A673 (cell line): ENCODE measurements at regions not wholly inside any gene's neighbourhood (a gene's known extent, or its start where the extent isn't known, plus 50 kb on each side); places are given as distances from the start of the nearest gene placed in this dataset.

Source experiments
- BruUV-seq: library from RNA; stranded (reverse); fragments of 400-500 nt; replicated peaks from 2 replicates; lab custom pipeline; 2021; lab: Mats Ljungman, UMichigan
- CTCF ChIA-PET: fragments of 300-600 bp; sonication (Branson Sonifier 250); formaldehyde crosslinking; loops from one replicate; lab custom pipeline; 2022; ENCODE audit warnings: antibody characterized with exemption; lab: Charles Lee
- POLR2A ChIA-PET: fragments of 300-600 bp; sonication (Branson Sonifier 250); formaldehyde crosslinking; loops from one replicate; lab custom pipeline; 2022; ENCODE audit warnings: antibody characterized with exemption; ENCODE audit not compliant: low non-redundant PET; lab: Charles Lee
- DNase-seq: peaks from one replicate; pipeline ENCODE4 v3.0.0-alpha.2; 2015; ENCODE audit warnings: low spot score
- H3K27ac ChIP-seq: fragments of 200-600 bp; sonication (generic); 2 replicates; pipeline ENCODE4 v1.5.1; 2016; ENCODE audit warnings: mixed run types, low read depth, mild to moderate bottlenecking, mixed read lengths, antibody characterized with exemption, low read length; ENCODE audit not compliant: poor library complexity, severe bottlenecking
- H3K27me3 ChIP-seq: fragments of 200-600 bp; sonication (generic); replicated peaks from 2 replicates; pipeline ENCODE4 v1.6.1; 2017; ENCODE audit warnings: mixed run types, low read depth, mild to moderate bottlenecking, mixed read lengths, antibody characterized with exemption, low read length; ENCODE audit not compliant: insufficient read depth, poor library complexity
- H3K36me3 ChIP-seq: fragments of 200-600 bp; sonication (generic); 2 replicates; pipeline ENCODE4 v1.6.1; 2016; ENCODE audit warnings: mixed run types, mild to moderate bottlenecking, mixed read lengths, antibody characterized with exemption, low read length; ENCODE audit not compliant: insufficient read depth, poor library complexity, severe bottlenecking
- H3K4me1 ChIP-seq: fragments of 200-600 bp; sonication (generic); 2 replicates; pipeline ENCODE4 v1.6.1; 2017; ENCODE audit warnings: mixed run types, mild to moderate bottlenecking, mixed read lengths, antibody characterized with exemption, low read length; ENCODE audit not compliant: insufficient read depth, poor library complexity, severe bottlenecking
- H3K4me3 ChIP-seq: fragments of 200-600 bp; sonication (generic); 2 replicates; pipeline ENCODE4 v1.5.1; 2016; ENCODE audit warnings: low read depth, mixed run types, mild to moderate bottlenecking, mixed read lengths, low read length; ENCODE audit not compliant: poor library complexity, severe bottlenecking
- H3K9me3 ChIP-seq: fragments of 200-600 bp; sonication (generic); 2 replicates; pipeline ENCODE4 v1.6.1; 2016; ENCODE audit warnings: mixed run types, low read depth, mild to moderate bottlenecking, mixed read lengths, antibody characterized with exemption, low read length; ENCODE audit not compliant: poor library complexity, severe bottlenecking
- EZH2 ChIP-seq: fragments of 200-600 bp; sonication (generic); IDR thresholded peaks from 2 replicates; pipeline ENCODE4 v1.6.1; 2017; ENCODE audit warnings: borderline replicate concordance, low read depth, mild to moderate bottlenecking, mixed read lengths, antibody characterized with exemption, low read length; ENCODE audit not compliant: poor library complexity, severe bottlenecking
- intact Hi-C: fragments of 100-400 bp; cut with micrococcal nuclease; formaldehyde crosslinking; loops from one replicate; pipeline ENCODE4 v1.10.0; 2022; ENCODE audit not compliant: unreplicated experiment
- TF ChIP-seq, protein P1 (sequence below): fragments of 300-800, 200-600 bp; sonication (generic); conservative IDR thresholded peaks from 2 replicates; pipeline ENCODE4 v1.5.1; 2017; ENCODE audit warnings: low read depth, mild to moderate bottlenecking, antibody characterized with exemption, low read length, moderate library complexity, mixed read lengths

DNA sequence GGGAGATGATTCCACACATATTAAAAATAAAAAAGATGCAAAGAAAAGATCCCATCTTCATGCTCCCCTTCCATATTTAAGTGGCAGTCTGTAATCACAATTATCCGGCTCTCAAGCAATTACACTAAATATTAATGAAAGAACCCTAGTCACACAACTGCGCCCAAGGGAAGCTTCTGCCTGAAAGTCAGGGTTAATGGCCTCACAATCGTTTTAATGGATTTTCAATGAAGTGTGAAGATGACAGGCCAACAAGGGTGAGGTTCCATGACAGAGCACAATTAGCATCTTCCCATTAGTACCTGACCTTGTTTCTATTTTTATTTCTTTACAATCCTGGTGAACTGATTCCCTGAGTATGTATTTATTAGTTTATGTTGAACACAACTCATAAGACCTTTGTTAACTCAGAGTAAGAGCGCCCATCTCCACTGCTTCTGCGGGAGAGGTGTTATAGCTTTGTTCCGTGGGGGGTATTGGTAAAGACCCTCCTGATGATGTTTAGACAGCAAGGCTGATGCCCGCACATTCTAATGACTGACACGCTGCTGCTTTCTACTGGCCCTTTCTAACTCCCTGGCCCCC, 80.9 kb downstream of the IER5 start:
- CTCF ChIA-PET, result no interaction called here
- DNase-seq, result no peak
- Histone ChIP-seq H3K9me3 (no peaks in the 10 kb centered on the region), H3K27me3 (no peaks in the 10 kb centered on the region), H3K4me1 (peaks cover 2% of the 10 kb centered on the region), H3K27ac (no peak overlapping the region), H3K36me3 (no peaks in the 10 kb centered on the region), H3K4me3 (no peak overlapping the region)
- POLR2A ChIA-PET, result no interaction called here
- intact Hi-C loops, result loop anchor here (5.0 kb wide), 2 partner anchors 532 to 652 kb away; no protein-coding TSS in a partner anchor
- no TSS peak for BruUV-seq
- TF ChIP-seq EZH2, result no peak
- TF ChIP-seq, protein P1, sequence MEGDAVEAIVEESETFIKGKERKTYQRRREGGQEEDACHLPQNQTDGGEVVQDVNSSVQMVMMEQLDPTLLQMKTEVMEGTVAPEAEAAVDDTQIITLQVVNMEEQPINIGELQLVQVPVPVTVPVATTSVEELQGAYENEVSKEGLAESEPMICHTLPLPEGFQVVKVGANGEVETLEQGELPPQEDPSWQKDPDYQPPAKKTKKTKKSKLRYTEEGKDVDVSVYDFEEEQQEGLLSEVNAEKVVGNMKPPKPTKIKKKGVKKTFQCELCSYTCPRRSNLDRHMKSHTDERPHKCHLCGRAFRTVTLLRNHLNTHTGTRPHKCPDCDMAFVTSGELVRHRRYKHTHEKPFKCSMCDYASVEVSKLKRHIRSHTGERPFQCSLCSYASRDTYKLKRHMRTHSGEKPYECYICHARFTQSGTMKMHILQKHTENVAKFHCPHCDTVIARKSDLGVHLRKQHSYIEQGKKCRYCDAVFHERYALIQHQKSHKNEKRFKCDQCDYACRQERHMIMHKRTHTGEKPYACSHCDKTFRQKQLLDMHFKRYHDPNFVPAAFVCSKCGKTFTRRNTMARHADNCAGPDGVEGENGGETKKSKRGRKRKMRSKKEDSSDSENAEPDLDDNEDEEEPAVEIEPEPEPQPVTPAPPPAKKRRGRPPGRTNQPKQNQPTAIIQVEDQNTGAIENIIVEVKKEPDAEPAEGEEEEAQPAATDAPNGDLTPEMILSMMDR, result no peak

DNA sequence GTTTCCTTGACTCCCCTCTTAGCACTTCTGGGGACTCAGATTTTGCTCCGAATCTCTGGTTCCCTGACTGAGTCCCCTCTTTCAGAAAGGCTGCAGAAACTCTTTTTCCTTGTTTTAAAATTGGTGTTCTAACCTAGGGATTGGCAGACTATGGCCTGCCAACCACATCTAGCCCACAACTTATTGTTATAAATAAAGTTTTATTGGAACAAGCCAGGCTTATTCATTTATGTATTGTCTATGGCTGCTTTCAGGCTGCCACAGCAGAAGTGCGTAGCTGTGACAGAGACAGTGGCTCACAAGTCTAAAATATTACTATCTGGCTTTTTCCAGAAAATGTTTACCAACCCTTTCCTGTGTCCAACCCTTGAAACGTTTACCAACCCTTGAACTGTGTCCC, 81.7 kb downstream of the IER5 start:
- H3K4me1 ChIP-seq, result peaks cover 2% of the 10 kb centered on the region
- no TSS peak for BruUV-seq
- DNase-seq, result no peak
- no peaks in the 10 kb centered on the region for H3K27me3 ChIP-seq
- no peak overlapping the region for H3K4me3 ChIP-seq
- POLR2A ChIA-PET, result no interaction called here
- no peak overlapping the region for H3K27ac ChIP-seq
- CTCF ChIA-PET, result no interaction called here
- no peaks in the 10 kb centered on the region for H3K36me3 ChIP-seq
- intact Hi-C loops, result no loop called here
- H3K9me3 ChIP-seq, result no peaks in the 10 kb centered on the region
- TF ChIP-seq EZH2, result no peak
- TF ChIP-seq, protein P1, result no peak

DNA sequence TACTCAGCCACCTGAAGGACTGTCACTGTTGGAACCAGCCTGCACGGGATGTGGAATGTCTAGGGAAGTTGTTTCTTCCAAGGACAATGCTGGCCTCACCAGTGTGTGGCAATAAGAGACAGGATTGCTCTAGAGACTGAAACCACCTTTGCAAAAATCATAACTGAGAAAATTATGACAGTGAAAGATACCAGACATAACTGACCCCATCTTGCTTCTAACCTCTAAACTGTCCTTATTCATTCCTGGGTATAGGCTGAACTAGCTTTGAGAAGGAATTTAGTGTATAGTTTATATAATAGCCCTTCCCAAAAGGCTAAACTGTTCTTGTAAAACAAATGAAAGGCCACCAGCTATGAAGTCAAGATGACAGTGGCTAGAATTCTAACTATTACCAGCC, 83.6 kb downstream of the IER5 start:
- CTCF ChIA-PET, result no interaction called here
- no TSS peak for BruUV-seq

More for the DNA sequence above, 83.6 kb downstream of the IER5 start:
- POLR2A ChIA-PET, result no interaction called here
- H3K27ac ChIP-seq, result no peak overlapping the region
- H3K36me3 ChIP-seq, result no peaks in the 10 kb centered on the region
- H3K4me3 ChIP-seq, result no peak overlapping the region
- TF ChIP-seq EZH2, result no peak
- TF ChIP-seq, protein P1, result no peak
- H3K27me3 ChIP-seq, result no peaks in the 10 kb centered on the region
- no peaks in the 10 kb centered on the region for H3K4me1 ChIP-seq
- no peaks in the 10 kb centered on the region for H3K9me3 ChIP-seq
- DNase-seq, result no peak
- intact Hi-C loops, result no loop called here
